Loucy (cell line): ENCODE measurements at regions not wholly inside any gene's neighbourhood (a gene's known extent, or its start where the extent isn't known, plus 50 kb on each side); places are given as distances from the start of the nearest gene placed in this dataset.
"Not testable (repeated sequence)": the region's sequence is repeated elsewhere in the genome, so short reads cannot be mapped to it uniquely, and the experiment has no call there.

Source experiments
- EZH2phosphoT487 ChIP-seq: fragments of 200-600 bp; IDR thresholded peaks from 2 replicates; pipeline ENCODE4 v1.6.1; 2018; ENCODE audit warnings: antibody characterized with exemption, mild to moderate bottlenecking, moderate library complexity, borderline replicate concordance
- TF ChIP-seq, protein P1 (sequence below): fragments of 200-600 bp; sonication (generic); conservative IDR thresholded peaks from 2 replicates; pipeline ENCODE4 v1.5.1; 2014; ENCODE audit warnings: mild to moderate bottlenecking, antibody characterized with exemption, low read length

DNA sequence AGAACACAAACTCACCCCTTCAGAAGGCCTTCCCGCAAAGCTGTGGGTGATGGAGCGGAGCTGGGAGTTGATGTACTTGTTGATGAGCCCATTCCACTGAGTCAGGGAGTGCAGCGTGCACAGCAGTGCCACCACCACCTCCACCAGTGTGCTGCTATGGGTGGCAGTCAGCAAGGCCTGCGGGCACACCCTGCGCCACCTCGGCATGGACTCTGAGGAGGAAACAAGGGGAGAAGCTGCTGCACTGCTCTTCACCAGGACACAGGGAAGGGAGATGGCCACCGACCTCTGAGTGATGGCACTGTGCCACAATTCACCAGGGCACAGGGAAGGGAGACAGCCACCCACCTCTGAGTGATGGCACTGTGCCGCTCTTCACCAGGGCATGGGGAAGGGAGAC, 100.7 kb upstream of the TP53TG3D start:
- TF ChIP-seq, protein P1, sequence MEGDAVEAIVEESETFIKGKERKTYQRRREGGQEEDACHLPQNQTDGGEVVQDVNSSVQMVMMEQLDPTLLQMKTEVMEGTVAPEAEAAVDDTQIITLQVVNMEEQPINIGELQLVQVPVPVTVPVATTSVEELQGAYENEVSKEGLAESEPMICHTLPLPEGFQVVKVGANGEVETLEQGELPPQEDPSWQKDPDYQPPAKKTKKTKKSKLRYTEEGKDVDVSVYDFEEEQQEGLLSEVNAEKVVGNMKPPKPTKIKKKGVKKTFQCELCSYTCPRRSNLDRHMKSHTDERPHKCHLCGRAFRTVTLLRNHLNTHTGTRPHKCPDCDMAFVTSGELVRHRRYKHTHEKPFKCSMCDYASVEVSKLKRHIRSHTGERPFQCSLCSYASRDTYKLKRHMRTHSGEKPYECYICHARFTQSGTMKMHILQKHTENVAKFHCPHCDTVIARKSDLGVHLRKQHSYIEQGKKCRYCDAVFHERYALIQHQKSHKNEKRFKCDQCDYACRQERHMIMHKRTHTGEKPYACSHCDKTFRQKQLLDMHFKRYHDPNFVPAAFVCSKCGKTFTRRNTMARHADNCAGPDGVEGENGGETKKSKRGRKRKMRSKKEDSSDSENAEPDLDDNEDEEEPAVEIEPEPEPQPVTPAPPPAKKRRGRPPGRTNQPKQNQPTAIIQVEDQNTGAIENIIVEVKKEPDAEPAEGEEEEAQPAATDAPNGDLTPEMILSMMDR: not testable (repeated sequence)
- not testable (repeated sequence) for TF ChIP-seq EZH2phosphoT487
